ENCODE measurements at regions not wholly inside any gene's neighbourhood (a gene's known extent, or its start where the extent isn't known, plus 50 kb on each side); places are given as distances from the start of the nearest gene placed in this dataset.

- no peaks in the 10 kb centered on the region for H3K4me1 ChIP-seq (ENCODE audit: insufficient read depth, low read length)
These were observed 384.3 kb upstream of the PSMD7 start for GRCh38 chr16:73912281-73912680.

DNA sequence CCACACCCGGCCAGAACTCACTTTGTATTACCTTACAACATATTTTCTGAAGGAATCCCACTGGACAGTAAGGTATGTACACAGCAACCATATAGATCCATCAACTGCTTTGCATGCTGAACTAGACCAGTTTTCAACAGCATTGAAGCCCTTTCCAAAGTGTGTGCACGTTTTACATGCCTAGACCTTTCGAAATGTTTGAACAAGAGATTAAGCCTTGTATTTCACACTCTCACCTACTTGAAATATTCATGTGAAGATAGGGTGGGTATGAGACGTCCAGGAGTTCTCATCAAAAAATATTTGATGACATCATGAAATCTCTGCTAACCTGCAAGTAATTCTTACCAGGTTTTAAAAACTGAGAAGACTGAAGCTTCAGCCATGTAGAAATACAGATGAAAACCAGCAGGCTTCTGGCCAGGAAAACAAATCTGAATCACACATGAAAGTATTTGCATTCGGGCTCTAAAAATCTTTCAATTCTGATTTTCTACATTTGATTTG is 387.0 kb upstream of the PSMD7 start:
- Histone ChIP-seq H3K4me2 (ENCODE audit: low read length) (no peak overlapping the region), H3K4me1 (ENCODE audit: insufficient read depth, low read length) (no peaks in the 10 kb centered on the region), H3K36me3 (ENCODE audit: low read depth, low read length) (no peaks in the 10 kb centered on the region), H3K9me3 (ENCODE audit: low read length) (no peaks in the 10 kb centered on the region), H3F3A (ENCODE audit: low read length, unreplicated experiment) (no peaks in the 10 kb centered on the region), H4K20me1 (ENCODE audit: low read length) (no peaks in the 10 kb centered on the region), H3K4me3 (ENCODE audit: low read length) (no peak overlapping the region), H3K9me2 (replicated peaks; ENCODE audit: low read length) (no peaks in the 10 kb centered on the region), H3K9ac (ENCODE audit: low read length) (no peak overlapping the region), H2AFZ (ENCODE audit: low read length) (no peak overlapping the region), H3K27ac (ENCODE audit: low read length) (no peak overlapping the region), H3K27me3 (ENCODE audit: low read length) (peaks cover 19% of the 10 kb centered on the region), H3K79me2 (ENCODE audit: low read length) (no peaks in the 10 kb centered on the region)
- BruUV-seq (replicated peaks): no TSS peak
- intact Hi-C loops (cut with micrococcal nuclease): no loop called here
- no peak for DNase-seq
- no peak for ATAC-seq
- CTCF ChIA-PET: no interaction called here
- POLR2A ChIA-PET (ENCODE audit: unreplicated experiment): no interaction called here
- TF ChIP-seq EZH2phosphoT487 (IDR thresholded peaks at IDR 0.05; ENCODE audit: borderline replicate concordance, low read length): no peak
- no peak for TF ChIP-seq EZH2 (IDR thresholded peaks at IDR 0.05; ENCODE audit: low read length, unreplicated experiment)
- TF ChIP-seq, protein P1, sequence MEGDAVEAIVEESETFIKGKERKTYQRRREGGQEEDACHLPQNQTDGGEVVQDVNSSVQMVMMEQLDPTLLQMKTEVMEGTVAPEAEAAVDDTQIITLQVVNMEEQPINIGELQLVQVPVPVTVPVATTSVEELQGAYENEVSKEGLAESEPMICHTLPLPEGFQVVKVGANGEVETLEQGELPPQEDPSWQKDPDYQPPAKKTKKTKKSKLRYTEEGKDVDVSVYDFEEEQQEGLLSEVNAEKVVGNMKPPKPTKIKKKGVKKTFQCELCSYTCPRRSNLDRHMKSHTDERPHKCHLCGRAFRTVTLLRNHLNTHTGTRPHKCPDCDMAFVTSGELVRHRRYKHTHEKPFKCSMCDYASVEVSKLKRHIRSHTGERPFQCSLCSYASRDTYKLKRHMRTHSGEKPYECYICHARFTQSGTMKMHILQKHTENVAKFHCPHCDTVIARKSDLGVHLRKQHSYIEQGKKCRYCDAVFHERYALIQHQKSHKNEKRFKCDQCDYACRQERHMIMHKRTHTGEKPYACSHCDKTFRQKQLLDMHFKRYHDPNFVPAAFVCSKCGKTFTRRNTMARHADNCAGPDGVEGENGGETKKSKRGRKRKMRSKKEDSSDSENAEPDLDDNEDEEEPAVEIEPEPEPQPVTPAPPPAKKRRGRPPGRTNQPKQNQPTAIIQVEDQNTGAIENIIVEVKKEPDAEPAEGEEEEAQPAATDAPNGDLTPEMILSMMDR (conservative IDR thresholded peaks at IDR 0.05; ENCODE audit: low read depth, low read length): no peak

More at GRCh38 chr16:73912281-73912680, 384.3 kb upstream of the PSMD7 start:
- no peak for TF ChIP-seq EZH2phosphoT487 (IDR thresholded peaks at IDR 0.05; ENCODE audit: borderline replicate concordance, low read length)
- no peak for TF ChIP-seq EZH2 (IDR thresholded peaks at IDR 0.05; ENCODE audit: low read length, unreplicated experiment)
- TF ChIP-seq, protein P1 (conservative IDR thresholded peaks at IDR 0.05; ENCODE audit: low read depth, low read length): no peak
- no peak overlapping the region for H3K27ac ChIP-seq (ENCODE audit: low read length)
- peaks cover 24% of the 10 kb centered on the region for H3K27me3 ChIP-seq (ENCODE audit: low read length)
- intact Hi-C loops (cut with micrococcal nuclease): no loop called here
- H3F3A ChIP-seq (ENCODE audit: low read length, unreplicated experiment): no peaks in the 10 kb centered on the region
- POLR2A ChIA-PET (ENCODE audit: unreplicated experiment): no interaction called here
- no TSS peak for BruUV-seq (replicated peaks)
- no peak overlapping the region for H2AFZ ChIP-seq (ENCODE audit: low read length)
- ATAC-seq (no peak), DNase-seq (no peak)
- no peaks in the 10 kb centered on the region for H4K20me1 ChIP-seq (ENCODE audit: low read length)
- no peaks in the 10 kb centered on the region for H3K36me3 ChIP-seq (ENCODE audit: low read depth, low read length)
- no peaks in the 10 kb centered on the region for H3K9me3 ChIP-seq (ENCODE audit: low read length)
- CTCF ChIA-PET: no interaction called here
- H3K9ac ChIP-seq (ENCODE audit: low read length): no peak overlapping the region
- no peaks in the 10 kb centered on the region for H3K79me2 ChIP-seq (ENCODE audit: low read length)
- H3K9me2 ChIP-seq (replicated peaks; ENCODE audit: low read length): no peaks in the 10 kb centered on the region
- H3K4me3 ChIP-seq (ENCODE audit: low read length): no peak overlapping the region
- no peak overlapping the region for H3K4me2 ChIP-seq (ENCODE audit: low read length)

DNA sequence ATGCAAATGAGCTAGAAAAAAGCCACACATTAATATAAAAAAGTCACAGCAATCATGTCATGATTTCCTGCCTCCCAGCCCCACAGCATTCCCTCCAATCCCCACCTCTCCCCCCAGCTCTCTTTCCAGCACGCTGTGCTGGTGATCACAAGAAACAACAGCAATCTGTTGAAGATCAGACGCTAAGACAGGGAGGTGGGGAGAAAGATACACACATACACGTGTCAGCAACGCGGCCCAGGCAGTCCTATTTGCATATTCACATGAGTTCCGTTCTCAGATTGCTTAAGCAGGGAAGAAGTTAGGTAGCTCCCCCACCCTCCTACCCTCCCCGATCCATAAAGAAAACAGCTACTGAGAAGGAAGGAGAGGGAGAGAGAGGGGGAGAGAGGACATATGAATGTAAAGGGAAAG is 405.5 kb upstream of the PSMD7 start:
- ATAC-seq (no peak), DNase-seq (no peak)
- no TSS peak for BruUV-seq (replicated peaks)
- Histone ChIP-seq H3K27ac (ENCODE audit: low read length) (no peak overlapping the region), H3K4me1 (ENCODE audit: insufficient read depth, low read length) (no peaks in the 10 kb centered on the region), H3K27me3 (ENCODE audit: low read length) (peaks cover 69% of the 10 kb centered on the region), H4K20me1 (ENCODE audit: low read length) (no peaks in the 10 kb centered on the region), H3K4me3 (ENCODE audit: low read length) (no peak overlapping the region), H3K36me3 (ENCODE audit: low read depth, low read length) (no peaks in the 10 kb centered on the region), H3K79me2 (ENCODE audit: low read length) (no peaks in the 10 kb centered on the region), H3K9me3 (ENCODE audit: low read length) (no peaks in the 10 kb centered on the region), H3K9me2 (replicated peaks; ENCODE audit: low read length) (no peaks in the 10 kb centered on the region), H3K9ac (ENCODE audit: low read length) (no peak overlapping the region), H3F3A (ENCODE audit: low read length, unreplicated experiment) (no peaks in the 10 kb centered on the region), H2AFZ (ENCODE audit: low read length) (no peak overlapping the region), H3K4me2 (ENCODE audit: low read length) (no peak overlapping the region)
- ChIA-PET CTCF (interaction anchor here (0.6 kb wide), 1 partner anchor 242 kb away, joined by 3 read pairs; no protein-coding TSS in a partner anchor), POLR2A (ENCODE audit: unreplicated experiment) (interaction anchor here (0.5 kb wide), 1 partner anchor 13 kb away, joined by 7 read pairs; no protein-coding TSS in a partner anchor)
- no peak for TF ChIP-seq EZH2 (IDR thresholded peaks at IDR 0.05; ENCODE audit: low read length, unreplicated experiment)
- TF ChIP-seq EZH2phosphoT487 (IDR thresholded peaks at IDR 0.05; ENCODE audit: borderline replicate concordance, low read length): no peak
- TF ChIP-seq, protein P1 (conservative IDR thresholded peaks at IDR 0.05; ENCODE audit: low read depth, low read length): no peak
- intact Hi-C loops (cut with micrococcal nuclease): no loop called here

Measured in PC-3 (cell line).